HG03103 (cell line): ENCODE measurements at regions not wholly inside any gene's neighbourhood (a gene's known extent, or its start where the extent isn't known, plus 50 kb on each side); places are given as distances from the start of the nearest gene placed in this dataset.

ENCODE experiments used
- ATAC-seq: cut with Tn5 transposase; IDR thresholded peaks from one replicate; pipeline ENCODE4 v1.9.1; 2021; ENCODE audit warnings: low read depth; ENCODE audit not compliant: unreplicated experiment

GRCh38 chr3:24639481-24640329 lies 145.1 kb upstream of the THRB start:
- ATAC-seq: no peak

GRCh38 chr3:24640330-24640877 lies 145.8 kb upstream of the THRB start:
- no peak for ATAC-seq

GRCh38 chr3:24641628-24642027 lies 147.0 kb upstream of the THRB start:
- no peak for ATAC-seq

- ATAC-seq: no peak
Measured at GRCh38 chr3:24645047-24645446, 150.4 kb upstream of the THRB start.

GRCh38 chr3:24646790-24647189 lies 152.1 kb upstream of the THRB start:
- ATAC-seq: no peak

- no peak for ATAC-seq
Measured at GRCh38 chr3:24648063-24648462, 153.4 kb upstream of the THRB start.

- ATAC-seq: no peak
Measured at GRCh38 chr3:24650839-24651238, 156.2 kb upstream of the THRB start.

- ATAC-seq: no peak
Measured at GRCh38 chr3:24657870-24658510, 163.3 kb upstream of the THRB start.

DNA sequence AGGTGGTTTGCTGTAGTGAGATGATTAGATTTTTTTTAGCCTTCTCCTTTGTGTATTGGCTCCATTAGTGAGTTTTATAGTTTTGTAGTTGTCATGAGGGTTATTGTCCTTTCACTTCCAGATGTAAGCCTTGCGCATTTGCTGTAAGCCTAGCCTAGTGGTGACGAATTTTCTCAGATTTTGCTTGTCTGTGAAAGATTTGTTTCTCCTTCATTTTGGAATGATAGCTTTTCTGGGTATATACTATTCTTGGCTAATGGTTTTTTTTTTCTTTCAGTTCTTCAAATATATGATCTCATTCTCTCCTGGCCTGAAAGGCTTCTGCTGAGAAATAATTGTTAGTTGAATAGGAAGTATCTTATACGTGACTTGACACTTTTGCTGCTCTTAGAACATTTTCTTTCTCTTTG lies 166.5 kb upstream of the THRB start:
- ATAC-seq: no peak

GRCh38 chr3:24662449-24663345 lies 168.0 kb upstream of the THRB start:
- ATAC-seq: no peak

- ATAC-seq: no peak
Measured at GRCh38 chr3:24663406-24663805, 168.8 kb upstream of the THRB start.

DNA sequence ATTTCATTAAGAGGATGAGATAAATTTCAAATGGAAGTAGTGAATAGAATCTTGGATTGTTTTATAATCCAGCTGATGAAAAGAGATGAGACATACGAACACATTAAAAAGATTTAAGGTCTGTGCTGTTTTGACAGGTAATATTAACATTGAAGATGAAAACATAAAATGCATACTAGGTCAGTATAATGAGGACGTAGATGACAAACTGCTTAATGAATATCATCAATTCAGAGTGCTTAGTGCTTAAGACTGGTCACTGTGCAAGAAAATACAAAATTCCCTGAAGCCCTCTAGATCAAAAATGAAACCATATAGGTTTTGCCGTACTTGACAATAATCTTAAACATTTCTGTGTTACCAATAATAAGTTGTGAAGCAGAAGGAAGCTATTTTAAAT lies 173.4 kb upstream of the THRB start:
- ATAC-seq: no peak

- ATAC-seq: no peak
Measured at GRCh38 chr3:24670871-24671270, 176.2 kb upstream of the THRB start.

DNA sequence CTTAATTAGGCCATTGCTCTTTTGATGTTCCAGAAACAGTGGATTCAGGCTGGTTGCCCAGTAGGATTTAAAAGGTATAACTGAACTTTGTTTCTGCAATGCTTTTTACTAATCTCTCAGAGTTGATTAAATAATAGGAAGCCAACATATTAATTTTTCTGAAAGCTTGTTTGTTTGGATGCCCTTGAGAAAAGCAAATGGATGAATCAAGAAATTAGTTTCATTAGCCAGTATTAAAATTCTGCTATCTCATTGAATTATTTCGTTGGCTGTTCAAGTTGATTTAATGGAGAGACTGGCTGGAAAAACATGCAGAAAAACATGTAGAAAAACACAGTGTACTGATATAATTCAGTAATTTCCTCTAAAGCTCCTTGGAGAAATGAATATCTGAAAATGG lies 178.9 kb upstream of the THRB start:
- ATAC-seq: no peak

DNA sequence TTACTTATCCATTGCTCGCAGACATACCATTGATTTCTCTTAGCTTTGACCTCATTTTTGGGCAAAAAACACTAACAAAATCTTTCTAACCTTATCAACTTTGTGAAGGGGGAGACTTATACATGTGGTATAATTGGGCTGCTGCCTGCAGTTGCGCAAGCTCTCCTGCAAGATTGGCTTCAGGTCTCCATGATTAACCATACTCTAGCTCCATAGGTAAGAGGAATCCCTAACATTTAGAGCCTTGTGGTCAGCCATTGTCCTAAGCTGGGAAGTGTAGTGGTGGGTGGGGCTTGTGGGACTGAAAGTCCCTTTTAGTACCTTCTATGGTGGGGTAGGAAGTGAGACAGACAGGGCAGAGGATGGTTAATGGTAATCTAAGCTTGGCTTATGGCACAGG lies 179.6 kb upstream of the THRB start:
- no peak for ATAC-seq

GRCh38 chr3:24678021-24678420 lies 183.4 kb upstream of the THRB start:
- ATAC-seq: peak; percentile 38

- peak; percentile 48 for ATAC-seq
Measured at GRCh38 chr3:24678421-24678865, 183.8 kb upstream of the THRB start.

- ATAC-seq: no peak
Measured at GRCh38 chr3:24679429-24679828, 184.8 kb upstream of the THRB start.

GRCh38 chr3:24680214-24680967 lies 185.7 kb upstream of the THRB start:
- ATAC-seq: peak; percentile 69

DNA sequence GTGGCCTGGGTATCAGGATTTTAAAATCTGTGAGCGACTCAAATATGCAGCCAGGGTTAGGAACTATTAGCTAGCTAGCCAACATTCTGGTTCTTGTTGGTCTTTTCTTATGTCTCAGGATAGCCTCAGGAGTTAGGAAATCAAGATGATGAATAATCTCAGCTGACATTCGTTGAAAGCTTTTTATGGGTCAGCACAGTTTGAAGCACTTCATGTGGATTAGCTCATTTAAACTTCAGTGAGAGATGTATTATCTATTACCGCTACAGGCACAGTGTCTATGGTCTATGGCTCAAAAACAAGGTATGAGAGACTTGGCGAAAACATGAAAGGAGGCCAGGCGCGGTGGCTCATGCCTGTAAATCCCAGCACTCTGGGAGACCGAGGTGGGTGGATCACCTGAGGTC lies 187.5 kb upstream of the THRB start:
- no peak for ATAC-seq
